Activated naive CD4-positive, alpha-beta T cell treated with anti-CD3 and anti-CD28 coated beads for 36 hours (primary cell): ENCODE measurements at regions not wholly inside any gene's neighbourhood (a gene's known extent, or its start where the extent isn't known, plus 50 kb on each side); places are given as distances from the start of the nearest gene placed in this dataset.

ENCODE experiments used
- CTCF ChIA-PET: fragments of 350-600 bp; sonication (Branson Sonifier 250); formaldehyde crosslinking; loops from one replicate; lab custom pipeline; 2021; ENCODE audit warnings: antibody characterized with exemption; lab: Charles Lee
- DNase-seq: peaks from one replicate; pipeline ENCODE4 v3.0.0-alpha.2; 2020
- H3K27ac Mint-ChIP-seq: one replicate; pipeline ENCODE4 v1.8.0; 2021; ENCODE audit warnings: mild to moderate bottlenecking, mixed read lengths
- H3K27me3 Mint-ChIP-seq: one replicate; pipeline ENCODE4 v1.8.0; 2021; ENCODE audit warnings: low read depth, mixed read lengths
- H3K36me3 Mint-ChIP-seq: one replicate; pipeline ENCODE4 v1.8.0; 2021; ENCODE audit warnings: low read depth, mixed read lengths
- H3K4me1 Mint-ChIP-seq: one replicate; pipeline ENCODE4 v1.8.0; 2021; ENCODE audit warnings: low read depth, mixed read lengths
- H3K4me3 Mint-ChIP-seq: one replicate; pipeline ENCODE4 v1.8.0; 2021; ENCODE audit warnings: mild to moderate bottlenecking, moderate library complexity, mixed read lengths
- H3K9me3 Mint-ChIP-seq: one replicate; pipeline ENCODE4 v1.8.0; 2021; ENCODE audit warnings: mixed read lengths
- intact Hi-C: fragments of 100-400 bp; cut with micrococcal nuclease; formaldehyde crosslinking; loops from one replicate; pipeline ENCODE4 v1.15.1; 2023

DNA sequence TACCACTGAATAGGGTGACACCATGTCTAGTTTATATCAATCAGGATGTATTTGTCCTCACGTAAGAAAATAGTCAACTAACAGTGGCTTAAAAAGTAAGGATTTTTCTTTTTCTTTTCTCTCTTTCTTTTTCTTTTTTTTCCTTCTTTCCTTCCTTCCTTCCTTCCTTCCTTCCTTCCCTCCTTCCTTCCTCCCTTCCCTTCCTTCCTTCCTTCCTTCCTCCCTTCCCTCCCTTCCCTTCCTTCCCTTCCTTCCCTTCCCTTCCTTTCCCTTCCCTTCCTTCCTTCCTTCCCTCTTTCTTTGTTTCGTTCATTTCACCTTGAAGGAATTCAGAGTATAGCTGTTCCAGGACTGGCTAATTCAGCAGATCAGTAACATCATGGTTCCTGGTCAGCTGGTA is 83.2 kb downstream of the SOX4 start:
- no peaks in the 10 kb centered on the region for H3K9me3 Mint-ChIP-seq
- H3K4me3 Mint-ChIP-seq = no peak overlapping the region
- no peak for DNase-seq
- H3K27me3 Mint-ChIP-seq = peaks cover 12% of the 10 kb centered on the region
- CTCF ChIA-PET = no interaction called here
- H3K36me3 Mint-ChIP-seq = no peaks in the 10 kb centered on the region
- no peaks in the 10 kb centered on the region for H3K4me1 Mint-ChIP-seq
- H3K27ac Mint-ChIP-seq = no peak overlapping the region
- intact Hi-C loops = no loop called here

DNA sequence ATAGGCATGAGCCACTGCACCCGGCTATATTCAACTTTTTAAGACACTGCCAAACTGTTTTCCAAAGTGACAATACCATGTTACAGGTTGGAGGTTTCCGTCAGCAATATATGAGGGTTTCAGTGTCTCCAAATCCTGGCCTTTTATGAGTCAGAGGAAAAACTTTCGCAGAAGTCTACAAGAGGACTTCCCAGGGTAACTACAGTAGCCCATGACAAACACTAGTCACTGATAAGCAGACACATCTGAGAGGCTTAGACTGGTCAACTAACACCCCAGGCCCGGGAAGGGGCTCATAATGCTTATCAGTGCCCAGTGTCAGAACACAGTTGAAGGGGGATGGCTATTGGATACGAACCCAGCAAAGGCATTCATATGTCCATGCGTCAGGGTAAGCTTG is 85.4 kb downstream of the SOX4 start:
- Mint-ChIP-seq H3K27ac (no peak overlapping the region), H3K9me3 (no peaks in the 10 kb centered on the region), H3K4me1 (no peaks in the 10 kb centered on the region), H3K4me3 (no peak overlapping the region), H3K27me3 (peaks cover 3% of the 10 kb centered on the region), H3K36me3 (no peaks in the 10 kb centered on the region)
- CTCF ChIA-PET = no interaction called here
- DNase-seq = no peak
- intact Hi-C loops = no loop called here

DNA sequence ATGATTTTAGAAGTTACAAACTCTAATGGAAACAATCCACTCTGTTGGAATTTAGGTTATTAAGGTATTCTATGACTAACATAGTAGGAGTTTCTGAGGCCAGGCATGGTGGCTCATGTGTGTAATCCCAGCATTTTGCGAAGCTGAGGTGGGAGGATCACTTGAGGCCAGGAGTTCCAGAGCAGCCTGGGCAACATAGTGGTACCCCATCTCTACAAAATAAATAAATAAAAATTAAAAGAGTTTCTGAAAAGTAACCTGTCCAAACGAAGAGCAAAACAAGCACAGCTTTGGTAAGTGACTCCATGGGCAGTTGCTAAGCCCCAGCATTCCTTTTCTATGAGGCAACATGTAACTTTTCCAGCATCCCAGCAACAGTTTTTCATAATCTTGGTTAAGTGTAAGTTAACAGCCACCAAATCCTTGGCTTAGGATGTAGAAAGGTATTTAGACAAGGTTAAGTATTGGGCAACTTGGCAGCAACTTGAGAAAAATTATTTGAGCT is 86.3 kb downstream of the SOX4 start:
- intact Hi-C loops = no loop called here
- H3K27ac Mint-ChIP-seq = no peak overlapping the region
- H3K36me3 Mint-ChIP-seq = no peaks in the 10 kb centered on the region
- H3K4me1 Mint-ChIP-seq = no peaks in the 10 kb centered on the region
- H3K9me3 Mint-ChIP-seq = no peaks in the 10 kb centered on the region
- H3K27me3 Mint-ChIP-seq = peaks cover 3% of the 10 kb centered on the region
- DNase-seq = no peak
- CTCF ChIA-PET = no interaction called here
- no peak overlapping the region for H3K4me3 Mint-ChIP-seq

DNA sequence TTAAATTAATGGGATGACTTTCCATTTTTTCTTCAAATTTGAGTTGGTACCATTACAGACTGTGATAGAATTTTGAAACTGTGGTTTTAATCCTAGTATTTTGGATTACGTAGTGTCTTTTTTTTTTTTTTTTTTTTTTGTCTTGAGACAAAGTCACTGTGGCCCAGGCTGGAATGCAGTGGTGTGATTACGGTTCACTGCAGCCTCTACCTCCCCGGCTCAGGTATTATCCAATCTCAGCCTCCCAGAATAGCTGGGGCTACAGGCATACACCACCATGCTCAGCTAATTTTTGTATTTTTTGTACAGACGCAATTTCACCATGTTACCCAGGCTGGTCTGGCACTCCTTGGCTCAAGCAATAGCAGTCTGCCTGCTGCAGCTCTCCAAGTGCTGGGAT is 87.1 kb downstream of the SOX4 start:
- H3K4me3 Mint-ChIP-seq = no peak overlapping the region
- H3K36me3 Mint-ChIP-seq = no peaks in the 10 kb centered on the region
- CTCF ChIA-PET = no interaction called here
- no peaks in the 10 kb centered on the region for H3K4me1 Mint-ChIP-seq
- DNase-seq = no peak
- no peak overlapping the region for H3K27ac Mint-ChIP-seq
- intact Hi-C loops = no loop called here
- no peaks in the 10 kb centered on the region for H3K27me3 Mint-ChIP-seq
- H3K9me3 Mint-ChIP-seq = no peaks in the 10 kb centered on the region

DNA sequence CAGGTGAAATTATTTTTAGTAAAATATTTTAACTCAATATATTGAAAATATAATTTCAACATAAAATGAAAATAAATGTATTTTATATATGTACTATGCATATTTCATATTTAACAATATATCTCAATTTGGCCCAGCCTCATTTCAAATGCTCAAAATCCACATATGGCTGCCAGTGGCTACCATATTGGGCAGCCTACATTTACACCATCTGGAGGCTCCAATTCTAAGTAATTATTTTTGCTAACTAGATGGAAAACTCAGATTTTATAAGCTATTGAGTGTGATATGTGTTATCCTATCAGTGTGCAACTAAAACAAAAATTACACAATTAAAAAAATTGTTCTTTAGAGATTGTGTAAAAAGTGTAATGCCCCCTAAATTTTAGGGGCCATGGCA is 96.9 kb downstream of the SOX4 start:
- Mint-ChIP-seq H3K27me3 (no peaks in the 10 kb centered on the region), H3K27ac (no peak overlapping the region), H3K36me3 (no peaks in the 10 kb centered on the region), H3K9me3 (no peaks in the 10 kb centered on the region), H3K4me3 (no peak overlapping the region), H3K4me1 (no peaks in the 10 kb centered on the region)
- DNase-seq = no peak
- CTCF ChIA-PET = interaction anchor here (0.6 kb wide), 1 partner anchor 430 kb away, joined by 3 read pairs; no protein-coding TSS in a partner anchor
- intact Hi-C loops = no loop called here

DNA sequence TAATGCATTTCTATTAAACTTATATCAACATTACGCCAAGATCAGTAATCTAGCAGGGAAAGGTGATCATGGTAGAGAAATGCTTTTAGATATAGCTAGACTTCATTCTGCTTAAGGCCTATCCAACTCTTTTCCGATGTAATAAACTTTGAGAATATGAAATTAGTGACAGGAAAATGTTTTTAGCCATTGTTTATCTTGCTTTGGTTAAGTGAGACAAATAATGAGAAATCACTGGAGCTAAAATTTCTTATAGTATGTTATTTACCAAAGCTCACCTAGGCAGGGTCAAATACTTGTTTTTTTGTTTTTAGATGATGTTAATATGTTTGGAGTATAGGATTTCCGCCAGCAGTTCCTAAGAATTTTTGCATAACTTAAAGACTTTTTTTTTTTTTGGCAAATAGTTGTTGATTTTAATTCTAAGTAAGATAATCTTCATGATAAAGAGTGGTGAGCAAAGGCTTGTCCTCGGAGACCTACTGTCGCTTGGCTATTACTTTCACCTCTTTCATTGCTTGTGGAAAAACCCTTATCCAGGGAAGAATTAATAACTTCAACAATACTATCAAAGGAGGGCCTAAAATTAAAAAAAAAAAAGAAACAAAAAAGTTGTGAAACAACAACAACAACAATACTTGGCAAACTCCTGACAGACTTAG is 98.3 kb downstream of the SOX4 start:
- no peak overlapping the region for H3K27ac Mint-ChIP-seq
- no peaks in the 10 kb centered on the region for H3K27me3 Mint-ChIP-seq
- intact Hi-C loops = no loop called here
- H3K9me3 Mint-ChIP-seq = no peaks in the 10 kb centered on the region
- no peak overlapping the region for H3K4me3 Mint-ChIP-seq
- CTCF ChIA-PET = no interaction called here
- no peaks in the 10 kb centered on the region for H3K4me1 Mint-ChIP-seq
- no peak for DNase-seq
- no peaks in the 10 kb centered on the region for H3K36me3 Mint-ChIP-seq

DNA sequence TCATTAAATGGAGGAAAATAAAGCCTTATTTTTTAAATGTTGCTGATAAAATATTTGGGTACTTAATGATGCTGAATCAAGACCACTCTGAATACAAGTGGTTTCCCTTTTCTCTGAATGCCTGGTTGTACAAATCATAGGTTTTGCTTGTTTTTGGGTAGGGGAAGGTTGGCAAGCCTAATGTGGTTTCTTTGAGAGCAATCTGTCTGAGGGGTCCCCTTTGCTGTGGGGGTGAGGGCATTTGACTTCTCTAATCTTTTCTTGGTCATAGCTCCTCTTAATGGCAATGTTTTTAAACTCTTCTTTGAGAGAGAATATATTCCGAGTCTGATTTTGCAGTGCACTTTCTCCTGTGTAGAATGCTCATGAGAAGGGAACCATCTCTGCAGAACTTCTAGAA is 99.2 kb downstream of the SOX4 start:
- CTCF ChIA-PET = no interaction called here
- H3K4me1 Mint-ChIP-seq = no peaks in the 10 kb centered on the region
- intact Hi-C loops = no loop called here

DNA sequence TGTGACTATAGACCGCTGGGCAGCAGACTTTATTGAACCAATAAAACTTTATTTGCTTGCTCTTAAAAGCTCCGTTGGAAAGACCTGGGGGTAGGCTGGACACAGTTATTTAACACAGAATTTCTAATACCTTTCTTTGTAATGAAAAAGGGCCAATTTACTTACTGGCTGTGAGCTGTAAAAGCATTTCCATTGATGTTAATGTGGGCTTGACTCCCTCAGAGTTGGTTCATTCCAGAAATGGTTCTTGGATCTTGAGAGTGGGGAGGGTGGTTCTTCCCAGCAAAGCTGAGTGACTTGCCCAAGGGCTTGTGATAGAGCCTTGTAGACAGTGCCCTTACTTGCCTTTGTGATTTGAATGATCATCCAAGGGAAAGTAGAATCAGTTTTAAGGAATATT is 100.6 kb downstream of the SOX4 start:
- CTCF ChIA-PET = no interaction called here
- no peak for DNase-seq
- no peaks in the 10 kb centered on the region for H3K36me3 Mint-ChIP-seq
- intact Hi-C loops = no loop called here
- no peak overlapping the region for H3K4me3 Mint-ChIP-seq
- H3K27me3 Mint-ChIP-seq = no peaks in the 10 kb centered on the region
- no peaks in the 10 kb centered on the region for H3K4me1 Mint-ChIP-seq
- H3K9me3 Mint-ChIP-seq = no peaks in the 10 kb centered on the region
- no peak overlapping the region for H3K27ac Mint-ChIP-seq

More for the DNA sequence above, 99.2 kb downstream of the SOX4 start:
- no peaks in the 10 kb centered on the region for H3K36me3 Mint-ChIP-seq
- H3K27ac Mint-ChIP-seq = no peak overlapping the region
- no peaks in the 10 kb centered on the region for H3K9me3 Mint-ChIP-seq
- H3K27me3 Mint-ChIP-seq = no peaks in the 10 kb centered on the region
- DNase-seq = no peak
- H3K4me3 Mint-ChIP-seq = no peak overlapping the region

DNA sequence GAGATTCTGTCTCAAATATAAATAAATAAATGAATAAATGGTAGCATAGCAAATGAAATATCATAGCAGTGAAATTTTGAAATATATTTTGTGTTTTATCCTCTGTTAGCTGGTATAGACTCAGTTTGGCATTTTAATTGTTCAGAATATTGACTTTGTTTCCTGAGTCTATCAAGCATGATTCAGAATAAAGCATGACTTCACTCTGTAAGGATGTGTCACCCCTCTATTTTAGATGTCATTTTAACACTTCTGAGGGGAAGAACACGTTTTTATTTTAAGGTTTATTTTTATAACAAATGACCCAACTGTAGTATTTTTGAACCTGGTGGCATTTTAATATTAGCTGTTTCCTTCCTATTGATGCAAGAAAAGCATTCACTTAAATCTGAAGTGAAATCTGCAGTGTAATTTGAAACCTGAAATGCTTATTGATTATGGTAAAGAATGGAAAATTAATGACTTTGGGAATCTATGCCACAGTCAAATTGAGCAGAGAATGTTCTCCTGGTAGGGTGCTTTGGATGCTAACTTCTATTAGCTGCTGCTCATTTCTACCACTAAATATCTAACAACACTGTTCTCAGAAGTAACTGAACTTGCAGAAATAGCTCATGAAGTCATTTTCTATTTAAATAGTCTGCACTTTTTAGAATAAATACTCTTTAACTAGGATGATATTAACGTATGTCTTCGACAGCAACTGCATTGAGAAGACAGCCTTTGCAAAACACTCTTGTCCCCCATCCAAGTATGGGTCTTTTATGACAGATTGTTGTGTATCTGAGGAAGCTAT is 114.2 kb downstream of the SOX4 start:
- no peaks in the 10 kb centered on the region for H3K4me1 Mint-ChIP-seq
- no peak for DNase-seq
- CTCF ChIA-PET = no interaction called here
- H3K27me3 Mint-ChIP-seq = peaks cover 3% of the 10 kb centered on the region
- H3K27ac Mint-ChIP-seq = no peak overlapping the region
- H3K4me3 Mint-ChIP-seq = no peak overlapping the region
- H3K9me3 Mint-ChIP-seq = no peaks in the 10 kb centered on the region
- intact Hi-C loops = no loop called here
- H3K36me3 Mint-ChIP-seq = no peaks in the 10 kb centered on the region

DNA sequence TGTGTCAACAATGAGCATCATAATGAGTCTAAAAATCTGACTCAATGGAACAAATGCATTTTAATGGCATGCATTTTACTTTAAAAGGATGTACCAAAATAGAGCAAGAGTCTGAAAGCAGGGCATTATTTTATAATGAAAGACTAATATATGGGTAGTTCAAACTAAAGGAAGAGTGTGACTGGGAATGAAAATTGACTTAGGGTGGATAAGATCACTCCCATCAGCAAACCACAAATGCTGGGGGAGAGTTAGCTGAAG is 114.7 kb downstream of the SOX4 start:
- H3K4me3 Mint-ChIP-seq = no peak overlapping the region
- CTCF ChIA-PET = no interaction called here
- DNase-seq = no peak
- H3K36me3 Mint-ChIP-seq = no peaks in the 10 kb centered on the region
- intact Hi-C loops = no loop called here
- H3K27me3 Mint-ChIP-seq = peaks cover 3% of the 10 kb centered on the region
- no peaks in the 10 kb centered on the region for H3K9me3 Mint-ChIP-seq
- H3K4me1 Mint-ChIP-seq = no peaks in the 10 kb centered on the region
- no peak overlapping the region for H3K27ac Mint-ChIP-seq

DNA sequence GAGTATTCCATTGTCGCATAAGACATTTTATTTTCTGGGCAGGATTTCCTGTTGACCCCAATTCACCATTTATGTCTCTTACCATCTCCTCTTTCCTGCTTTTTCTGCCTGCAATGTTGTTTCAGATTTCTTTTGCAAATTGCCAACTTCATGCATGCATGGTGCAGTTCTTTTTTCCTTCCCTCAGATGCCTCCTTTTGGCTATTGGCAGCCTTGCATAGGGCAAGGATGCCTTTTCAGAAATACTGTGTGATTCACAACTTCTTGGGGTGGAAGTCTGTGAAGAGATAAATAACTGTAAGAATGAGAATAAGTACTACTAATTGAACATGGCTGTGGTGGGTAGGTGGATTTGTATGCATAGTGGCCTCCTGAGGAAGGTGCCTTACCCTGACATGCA is 116.7 kb downstream of the SOX4 start:
- Mint-ChIP-seq H3K9me3 (no peaks in the 10 kb centered on the region), H3K4me1 (no peaks in the 10 kb centered on the region), H3K27me3 (peaks cover 5% of the 10 kb centered on the region), H3K4me3 (no peak overlapping the region), H3K27ac (no peak overlapping the region), H3K36me3 (no peaks in the 10 kb centered on the region)
- CTCF ChIA-PET = no interaction called here
- intact Hi-C loops = no loop called here
- DNase-seq = no peak

DNA sequence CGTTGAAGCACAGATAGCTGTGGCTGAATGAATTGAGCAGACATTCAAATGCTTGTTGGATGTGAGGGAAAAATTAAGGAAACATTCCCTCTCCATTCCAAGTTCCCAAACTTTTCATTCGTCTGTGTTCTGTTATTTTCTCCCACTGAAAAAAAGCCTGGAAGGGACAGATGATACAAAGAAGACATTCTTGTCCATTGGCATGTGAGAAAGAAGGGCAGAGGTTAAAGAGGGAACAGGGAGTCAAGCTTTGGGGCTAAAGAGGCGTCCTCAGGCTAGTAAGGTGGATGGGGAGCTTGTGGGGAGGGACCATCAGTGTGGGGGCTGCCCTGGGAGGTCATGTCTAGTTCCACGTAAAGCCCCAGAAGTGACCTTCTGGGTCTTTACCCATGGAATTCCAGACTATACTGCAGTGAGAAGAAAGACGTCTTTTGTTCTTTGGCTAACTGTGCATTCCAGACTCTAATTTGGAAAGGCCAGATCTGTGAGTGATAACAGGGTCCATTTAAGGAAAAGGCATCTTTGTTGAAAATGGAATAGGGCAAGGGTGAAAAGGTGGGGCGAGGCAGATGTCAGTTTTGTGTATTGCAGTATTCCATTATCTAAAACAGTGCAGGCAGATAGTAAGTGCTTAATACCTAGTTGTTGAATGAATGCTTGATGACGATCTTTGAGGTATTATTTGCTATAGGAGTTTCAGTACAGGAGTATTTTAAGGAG is 117.5 kb downstream of the SOX4 start:
- no peaks in the 10 kb centered on the region for H3K36me3 Mint-ChIP-seq
- no peak overlapping the region for H3K4me3 Mint-ChIP-seq
- H3K4me1 Mint-ChIP-seq = no peaks in the 10 kb centered on the region
- intact Hi-C loops = no loop called here
- CTCF ChIA-PET = no interaction called here
- DNase-seq = no peak
- H3K27me3 Mint-ChIP-seq = peaks cover 10% of the 10 kb centered on the region
- H3K9me3 Mint-ChIP-seq = no peaks in the 10 kb centered on the region
- no peak overlapping the region for H3K27ac Mint-ChIP-seq

DNA sequence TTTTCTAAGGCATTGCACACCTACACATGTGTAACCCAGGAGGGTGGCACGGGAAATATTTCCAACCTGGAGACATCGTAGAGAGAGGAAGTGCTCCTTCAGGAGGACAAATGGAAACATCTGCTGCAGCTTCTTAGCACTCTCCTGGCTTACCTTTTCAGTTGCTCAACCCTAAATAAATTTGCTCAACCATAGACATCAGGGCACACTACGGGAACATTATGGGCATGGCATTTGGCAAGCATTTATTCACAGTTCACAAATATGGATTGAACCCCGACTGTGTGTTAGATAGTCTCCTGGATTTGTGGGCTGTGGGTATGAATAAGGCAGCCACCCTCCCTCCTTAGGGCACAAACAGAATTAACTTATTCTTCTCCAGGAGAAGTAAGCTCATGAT is 118.7 kb downstream of the SOX4 start:
- CTCF ChIA-PET = no interaction called here
- Mint-ChIP-seq H3K27ac (no peak overlapping the region), H3K4me3 (no peak overlapping the region), H3K36me3 (no peaks in the 10 kb centered on the region), H3K4me1 (no peaks in the 10 kb centered on the region), H3K27me3 (peaks cover 10% of the 10 kb centered on the region), H3K9me3 (no peaks in the 10 kb centered on the region)
- no peak for DNase-seq
- intact Hi-C loops = no loop called here
